Putamen (tissue), 1 donor: ENCODE measurements at regions not wholly inside any gene's neighbourhood (a gene's known extent, or its start where the extent isn't known, plus 50 kb on each side); places are given as distances from the start of the nearest gene placed in this dataset.
"Not testable (repeated sequence)": the region's sequence is repeated elsewhere in the genome, so short reads cannot be mapped to it uniquely, and the experiment has no call there.

ENCODE experiments used
- DNase-seq: peaks from one replicate; pipeline ENCODE4 v3.0.0-alpha.2; 2016; ENCODE audit warnings: low spot score

GRCh38 chr3:161914703-161915417 lies 418.3 kb downstream of the OTOL1 start:
- peak; percentile 70 for DNase-seq

- no peak for DNase-seq
Observed at GRCh38 chr3:161915418-161915750, 418.8 kb downstream of the OTOL1 start.

GRCh38 chr3:161920196-161920595 lies 423.6 kb downstream of the OTOL1 start:
- DNase-seq: no peak

GRCh38 chr3:161925749-161926360 lies 429.2 kb downstream of the OTOL1 start:
- DNase-seq: no peak

GRCh38 chr3:161927131-161927530 lies 430.5 kb downstream of the OTOL1 start:
- no peak for DNase-seq

- peak; percentile 42 for DNase-seq
Observed at GRCh38 chr3:161939918-161940620, 443.5 kb downstream of the OTOL1 start.

GRCh38 chr3:161940621-161940965 lies 444.0 kb downstream of the OTOL1 start:
- DNase-seq: no peak

GRCh38 chr3:161941891-161942290 lies 445.3 kb downstream of the OTOL1 start:
- no peak for DNase-seq

GRCh38 chr3:161943801-161944345 lies 447.3 kb downstream of the OTOL1 start:
- not testable (repeated sequence) for DNase-seq

- DNase-seq: no peak
Observed at GRCh38 chr3:161946443-161946960, 449.9 kb downstream of the OTOL1 start.

- DNase-seq: no peak
Observed at GRCh38 chr3:161950318-161950868, 453.8 kb downstream of the OTOL1 start.

- peak; percentile 42 for DNase-seq
Observed at GRCh38 chr3:161957467-161957866, 460.9 kb downstream of the OTOL1 start.

- no peak for DNase-seq
Observed at GRCh38 chr3:161964857-161965256, 468.2 kb downstream of the OTOL1 start.

- no peak for DNase-seq
Observed at GRCh38 chr3:161969867-161970266, 473.3 kb downstream of the OTOL1 start.

- no peak for DNase-seq
Observed at GRCh38 chr3:161975201-161975600, 478.6 kb downstream of the OTOL1 start.

- DNase-seq: no peak
Observed at GRCh38 chr3:161977063-161977462, 480.5 kb downstream of the OTOL1 start.

- no peak for DNase-seq
Observed at GRCh38 chr3:161977850-161978249, 481.2 kb downstream of the OTOL1 start.

GRCh38 chr3:161987933-161988332 lies 491.3 kb downstream of the OTOL1 start:
- DNase-seq: no peak

- DNase-seq: no peak
Observed at GRCh38 chr3:161989012-161989411, 492.4 kb downstream of the OTOL1 start.

- DNase-seq: no peak
Observed at GRCh38 chr3:161990036-161990435, 493.4 kb downstream of the OTOL1 start.

GRCh38 chr3:161991901-161992540 lies 495.4 kb downstream of the OTOL1 start:
- DNase-seq: no peak

- DNase-seq: no peak
Observed at GRCh38 chr3:161999846-162000245, 503.2 kb downstream of the OTOL1 start.
